HepG2 (cell line): ENCODE measurements at regions not wholly inside any gene's neighbourhood (a gene's known extent, or its start where the extent isn't known, plus 50 kb on each side); places are given as distances from the start of the nearest gene placed in this dataset.

Source experiments
- ATF1 ChIP-seq: IDR thresholded peaks from 2 replicates; pipeline ENCODE4 v1.6.1; 2016; ENCODE audit warnings: mild to moderate bottlenecking, control low read depth
- ELF1 ChIP-seq: sonication (generic); formaldehyde crosslinking; IDR thresholded peaks from 2 replicates; pipeline ENCODE4 v1.4.0; 2020; ENCODE audit warnings: missing genetic modification reagents
- ESRRA ChIP-seq: sonication (generic); formaldehyde crosslinking; IDR thresholded peaks from 2 replicates; pipeline ENCODE4 v1.5.1; 2020; ENCODE audit warnings: mild to moderate bottlenecking, low read depth, missing genetic modification reagents
- GABPB1 ChIP-seq: IDR thresholded peaks from 2 replicates; pipeline ENCODE4 v1.6.1; 2016; ENCODE audit warnings: mild to moderate bottlenecking, missing genetic modification reagents, moderate library complexity, missing compliant biosample characterization
- HIVEP1 ChIP-seq: sonication (generic); formaldehyde crosslinking; IDR thresholded peaks from 2 replicates; pipeline ENCODE4 v1.4.0; 2020; ENCODE audit warnings: mild to moderate bottlenecking, missing genetic modification reagents
- JDP2 ChIP-seq: sonication (generic); formaldehyde crosslinking; IDR thresholded peaks from 2 replicates; pipeline ENCODE4 v1.8.1; 2022; ENCODE audit warnings: missing genetic modification reagents, borderline replicate concordance
- KDM1A ChIP-seq: IDR thresholded peaks from 2 replicates; pipeline ENCODE4 v1.6.1; 2016; ENCODE audit warnings: missing compliant biosample characterization
- KLF15 ChIP-seq: sonication (generic); formaldehyde crosslinking; IDR thresholded peaks from 2 replicates; pipeline ENCODE4 v1.8.1; 2023; ENCODE audit warnings: borderline replicate concordance, mild to moderate bottlenecking, inconsistent platforms, missing genetic modification reagents, mixed read lengths
- MAFF ChIP-seq: IDR thresholded peaks from 2 replicates; pipeline ENCODE4 v1.6.1; 2011; ENCODE audit warnings: low read depth, low read length, improper control_type of control experiment
- MAZ ChIP-seq, 2 experiments: sonication (generic) in 1 of 2; formaldehyde crosslinking in 1 of 2; IDR thresholded peaks; 2 replicates each; pipeline versions ENCODE4 v1.5.0 to v1.6.1; 2012 to 2020; ENCODE audit warnings: low read depth in 2 of 2, mild to moderate bottlenecking in 2 of 2, borderline replicate concordance in 1 of 2, improper control_type of control experiment in 1 of 2, low read length in 1 of 2, missing genetic modification reagents in 1 of 2, moderate library complexity in 1 of 2
- MEF2D ChIP-seq: sonication (generic); formaldehyde crosslinking; IDR thresholded peaks from 2 replicates; pipeline ENCODE4 v1.5.1; 2020; ENCODE audit warnings: mild to moderate bottlenecking, missing genetic modification reagents
- SOX13 ChIP-seq, 3 experiments: fragments of 450-650 bp in 1 of 3; sonication (generic) in 1 of 3; formaldehyde crosslinking in 1 of 3; IDR thresholded peaks in 2 of 3; conservative IDR thresholded peaks in 1 of 3; 2 replicates each; pipeline versions ENCODE4 v1.5.0 to v1.6.1; 2016 to 2020; ENCODE audit warnings: antibody characterized with exemption in 1 of 3, mild to moderate bottlenecking in 1 of 3, missing compliant biosample characterization in 1 of 3, missing genetic modification reagents in 1 of 3, moderate library complexity in 1 of 3
- SP4 ChIP-seq: sonication (generic); formaldehyde crosslinking; IDR thresholded peaks from 2 replicates; pipeline ENCODE4 v1.8.1; 2023; ENCODE audit warnings: mild to moderate bottlenecking, missing genetic modification reagents
- TGIF2 ChIP-seq: IDR thresholded peaks from 2 replicates; pipeline ENCODE4 v1.6.1; 2016; ENCODE audit warnings: control low read depth, missing compliant biosample characterization
- ZBTB20 ChIP-seq: sonication (generic); formaldehyde crosslinking; IDR thresholded peaks from 2 replicates; pipeline ENCODE4 v1.8.1; 2023; ENCODE audit warnings: missing genetic modification reagents, low read depth, mild to moderate bottlenecking, borderline replicate concordance
- ZFP1 ChIP-seq: IDR thresholded peaks from 2 replicates; pipeline ENCODE4 v1.6.1; 2016
- ZNF333 ChIP-seq: sonication (generic); formaldehyde crosslinking; IDR thresholded peaks from 2 replicates; pipeline ENCODE4 v1.4.0; 2020; ENCODE audit warnings: mild to moderate bottlenecking, missing genetic modification reagents, borderline replicate concordance
- ZNF337 ChIP-seq: sonication (generic); formaldehyde crosslinking; IDR thresholded peaks from 2 replicates; pipeline ENCODE4 v1.5.1; 2020; ENCODE audit warnings: missing genetic modification reagents, low read depth, mild to moderate bottlenecking, borderline replicate concordance
- ZNF430 ChIP-seq: sonication (generic); formaldehyde crosslinking; IDR thresholded peaks from 2 replicates; pipeline ENCODE4 v1.9.0; 2021; ENCODE audit warnings: mild to moderate bottlenecking, missing genetic modification reagents
- ZNF501 ChIP-seq: sonication (generic); formaldehyde crosslinking; IDR thresholded peaks from 2 replicates; pipeline ENCODE4 v1.5.1; 2020; ENCODE audit warnings: mild to moderate bottlenecking, moderate library complexity, missing genetic modification reagents
- ZNF605 ChIP-seq: sonication (generic); formaldehyde crosslinking; IDR thresholded peaks from 2 replicates; pipeline ENCODE4 v1.8.0; 2022; ENCODE audit warnings: mild to moderate bottlenecking, missing genetic modification reagents
- ZNF615 ChIP-seq: sonication (generic); formaldehyde crosslinking; IDR thresholded peaks from 2 replicates; pipeline ENCODE4 v1.5.0; 2020; ENCODE audit warnings: mild to moderate bottlenecking, missing genetic modification reagents, borderline replicate concordance
- ZNF777 ChIP-seq: sonication (generic); formaldehyde crosslinking; IDR thresholded peaks from 2 replicates; pipeline ENCODE4 v1.4.0; 2020; ENCODE audit warnings: missing genetic modification reagents
- ZSCAN25 ChIP-seq: sonication (generic); formaldehyde crosslinking; IDR thresholded peaks from 2 replicates; pipeline ENCODE4 v1.8.0; 2022; ENCODE audit warnings: mild to moderate bottlenecking, missing genetic modification reagents
- TF ChIP-seq, protein P1 (sequence below): sonication (generic); formaldehyde crosslinking; conservative IDR thresholded peaks from 2 replicates; pipeline ENCODE4 v1.4.0; 2020; ENCODE audit warnings: missing genetic modification reagents
- TF ChIP-seq, protein P2 (sequence below): sonication (generic); formaldehyde crosslinking; IDR thresholded peaks from 2 replicates; pipeline ENCODE4 v1.8.0; 2022; ENCODE audit warnings: low read depth, missing genetic modification reagents
- TF ChIP-seq, protein P3 (sequence below): fragments of 450-650 bp; IDR thresholded peaks from 2 replicates; pipeline ENCODE4 v1.6.1; 2016

DNA sequence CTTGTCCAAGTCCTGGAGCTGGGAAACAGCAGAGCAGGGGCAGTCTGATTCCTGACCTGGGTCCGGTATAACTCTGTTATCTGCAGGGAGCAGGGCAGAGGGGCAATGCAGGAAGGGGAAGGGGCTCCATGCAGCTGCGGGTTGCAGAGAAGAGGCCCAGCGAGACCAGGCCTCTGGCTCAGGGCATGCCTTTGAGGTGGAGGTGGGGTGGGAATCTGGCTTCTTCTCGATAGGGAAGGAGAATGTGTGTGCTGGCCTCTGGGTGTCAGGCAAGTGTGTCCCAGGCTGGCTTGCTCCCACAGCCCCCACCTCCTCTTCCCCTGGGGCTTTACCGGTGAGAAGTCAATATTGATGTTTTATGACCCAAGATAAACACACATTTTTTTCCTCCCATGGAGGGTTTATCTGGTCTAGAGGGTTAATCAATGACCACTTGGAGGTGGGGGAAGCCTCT lies 187.1 kb upstream of the HAAO start (continued):
- TF ChIP-seq SOX13 (IDR thresholded peaks at IDR 0.05): peak; percentile 87
- TF ChIP-seq SOX13 (CRISPR knock-in tag; conservative IDR thresholded peaks at IDR 0.05 in 1 of 2, IDR thresholded peaks at IDR 0.05 in 1 of 2): peak in 1 of 2 experiments; percentile 95; a peak in 2 of 4 replicates
- TF ChIP-seq ESRRA (CRISPR knock-in tag): no peak
- TF ChIP-seq, protein P1, sequence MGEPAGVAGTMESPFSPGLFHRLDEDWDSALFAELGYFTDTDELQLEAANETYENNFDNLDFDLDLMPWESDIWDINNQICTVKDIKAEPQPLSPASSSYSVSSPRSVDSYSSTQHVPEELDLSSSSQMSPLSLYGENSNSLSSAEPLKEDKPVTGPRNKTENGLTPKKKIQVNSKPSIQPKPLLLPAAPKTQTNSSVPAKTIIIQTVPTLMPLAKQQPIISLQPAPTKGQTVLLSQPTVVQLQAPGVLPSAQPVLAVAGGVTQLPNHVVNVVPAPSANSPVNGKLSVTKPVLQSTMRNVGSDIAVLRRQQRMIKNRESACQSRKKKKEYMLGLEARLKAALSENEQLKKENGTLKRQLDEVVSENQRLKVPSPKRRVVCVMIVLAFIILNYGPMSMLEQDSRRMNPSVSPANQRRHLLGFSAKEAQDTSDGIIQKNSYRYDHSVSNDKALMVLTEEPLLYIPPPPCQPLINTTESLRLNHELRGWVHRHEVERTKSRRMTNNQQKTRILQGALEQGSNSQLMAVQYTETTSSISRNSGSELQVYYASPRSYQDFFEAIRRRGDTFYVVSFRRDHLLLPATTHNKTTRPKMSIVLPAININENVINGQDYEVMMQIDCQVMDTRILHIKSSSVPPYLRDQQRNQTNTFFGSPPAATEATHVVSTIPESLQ (CRISPR knock-in tag): no peak
- TF ChIP-seq ZSCAN25: no peak; the same call in 1 of the 2 replicates
- TF ChIP-seq, protein P2, sequence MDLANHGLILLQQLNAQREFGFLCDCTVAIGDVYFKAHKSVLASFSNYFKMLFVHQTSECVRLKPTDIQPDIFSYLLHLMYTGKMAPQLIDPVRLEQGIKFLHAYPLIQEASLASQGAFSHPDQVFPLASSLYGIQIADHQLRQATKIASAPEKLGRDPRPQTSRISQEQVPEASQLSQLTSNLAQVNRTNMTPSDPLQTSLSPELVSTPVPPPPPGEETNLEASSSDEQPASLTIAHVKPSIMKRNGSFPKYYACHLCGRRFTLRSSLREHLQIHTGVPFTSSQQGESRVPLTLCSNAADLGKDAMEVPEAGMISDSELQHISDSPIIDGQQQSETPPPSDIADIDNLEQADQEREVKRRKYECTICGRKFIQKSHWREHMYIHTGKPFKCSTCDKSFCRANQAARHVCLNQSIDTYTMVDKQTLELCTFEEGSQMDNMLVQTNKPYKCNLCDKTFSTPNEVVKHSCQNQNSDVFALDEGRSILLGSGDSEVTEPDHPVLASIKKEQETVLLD (CRISPR knock-in tag): peak; percentile 29; the same call in 1 of the 2 replicates
- TF ChIP-seq ATF1 (CRISPR knock-in tag): 0 out of 2 replicates have a peak, but pooled peaks have one; percentile 18
- no peak; the same call in 1 of the 2 replicates for TF ChIP-seq SP4 (CRISPR knock-in tag)
- no peak for TF ChIP-seq ELF1 (CRISPR knock-in tag)
- 0 out of 2 replicates have a peak, but pooled peaks have one; percentile 4 for TF ChIP-seq KDM1A (CRISPR knock-in tag)
- peak; percentile 75 for TF ChIP-seq ZBTB20
- TF ChIP-seq ZNF777 (CRISPR knock-in tag): peak; percentile 59; the same call in 1 of the 2 replicates
- TF ChIP-seq MAFF: no peak
- peak; percentile 78; the same call in 1 of the 2 replicates for TF ChIP-seq MEF2D (CRISPR knock-in tag)
- peak; percentile 100 for TF ChIP-seq MAZ (IDR thresholded peaks at IDR 0.05; ENCODE audit: borderline replicate concordance, low read depth, low read length)
- peak; percentile 98 for TF ChIP-seq MAZ (CRISPR knock-in tag; IDR thresholded peaks at IDR 0.05; ENCODE audit: low read depth)
- TF ChIP-seq GABPB1 (CRISPR knock-in tag): peak; percentile 62
- TF ChIP-seq TGIF2: no peak
- TF ChIP-seq ZNF333 (CRISPR knock-in tag): no peak
- 0 out of 2 replicates have a peak, but pooled peaks have one; percentile 62 for TF ChIP-seq ZFP1 (CRISPR knock-in tag)
- peak; percentile 86 for TF ChIP-seq ZNF615 (CRISPR knock-in tag)
- peak; percentile 85; the same call in 1 of the 2 replicates for TF ChIP-seq ZNF430 (CRISPR knock-in tag)
- TF ChIP-seq HIVEP1 (CRISPR knock-in tag): peak; percentile 69; the same call in 1 of the 2 replicates
- TF ChIP-seq ZNF501: peak; percentile 62; the same call in 1 of the 2 replicates
- TF ChIP-seq, protein P3, sequence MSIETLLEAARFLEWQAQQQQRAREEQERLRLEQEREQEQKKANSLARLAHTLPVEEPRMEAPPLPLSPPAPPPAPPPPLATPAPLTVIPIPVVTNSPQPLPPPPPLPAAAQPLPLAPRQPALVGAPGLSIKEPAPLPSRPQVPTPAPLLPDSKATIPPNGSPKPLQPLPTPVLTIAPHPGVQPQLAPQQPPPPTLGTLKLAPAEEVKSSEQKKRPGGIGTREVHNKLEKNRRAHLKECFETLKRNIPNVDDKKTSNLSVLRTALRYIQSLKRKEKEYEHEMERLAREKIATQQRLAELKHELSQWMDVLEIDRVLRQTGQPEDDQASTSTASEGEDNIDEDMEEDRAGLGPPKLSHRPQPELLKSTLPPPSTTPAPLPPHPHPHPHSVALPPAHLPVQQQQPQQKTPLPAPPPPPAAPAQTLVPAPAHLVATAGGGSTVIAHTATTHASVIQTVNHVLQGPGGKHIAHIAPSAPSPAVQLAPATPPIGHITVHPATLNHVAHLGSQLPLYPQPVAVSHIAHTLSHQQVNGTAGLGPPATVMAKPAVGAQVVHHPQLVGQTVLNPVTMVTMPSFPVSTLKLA: peak; percentile 28; the same call in 1 of the 2 replicates
- no peak for TF ChIP-seq JDP2
- TF ChIP-seq KLF15 (CRISPR knock-in tag): peak; percentile 25; the same call in 1 of the 2 replicates
- peak; percentile 64 for TF ChIP-seq ZNF605 (CRISPR knock-in tag)
- TF ChIP-seq ZNF337 (CRISPR knock-in tag): no peak
